Pancreas (tissue), 10 donors: ENCODE measurements at regions not wholly inside any gene's neighbourhood (a gene's known extent, or its start where the extent isn't known, plus 50 kb on each side); places are given as distances from the start of the nearest gene placed in this dataset.
A peak's percentile ranks its signal among the peaks of the same experiment; 100 is the strongest.

Experiments used
- ATAC-seq, 4 donors: fragments of 200-7000 bp; cut with Tn5 transposase; one replicate each; pipeline versions ENCODE4 v1.8.0 to v1.9.1; 2020; ENCODE audit warnings: mild to moderate bottlenecking in 4 of 4, moderate library complexity in 4 of 4
- DNase-seq, 6 donors: peaks; one replicate each; pipeline ENCODE4 v3.0.0-alpha.2; 2020
- FAIRE-seq: peaks from 2 replicates; lab custom pipeline; 2012; peaks lifted over from hg19 to GRCh38; lab: Jason Lieb, UNC
- H3K27ac ChIP-seq, 4 donors: fragments of 200-600 bp; sonication (generic); 1 replicate in 3 of 4; 2 replicates in 1 of 4; pipeline versions ENCODE4 v1.5.0 to v1.8.0; 2020
- H3K27me3 ChIP-seq, 4 donors: fragments of 200-600 bp; one replicate each; pipeline ENCODE4 v1.8.0; 2021
- H3K36me3 ChIP-seq, 3 donors: fragments of 200-600 bp; sonication (generic) in 1 of 3; one replicate each; pipeline versions ENCODE4 v1.5.0 to v1.8.0; 2020 to 2021
- H3K4me1 ChIP-seq, 3 donors: fragments of 200-600 bp; one replicate each; pipeline ENCODE4 v1.8.0; 2021
- H3K4me3 ChIP-seq, 4 donors: fragments of 200-600 bp; sonication (generic) in 2 of 4; one replicate each; pipeline versions ENCODE4 v1.5.0 to v1.8.0; 2020 to 2021
- H3K9me3 ChIP-seq, 4 donors: fragments of 200-600 bp; one replicate each; pipeline ENCODE4 v1.8.0; 2021
- WGBS, 2 donors: extraction: QIAGEN DNeasy Blood & Tissue Kit; methylation state at CpG; one replicate each; pipeline ENCODE4 v1.1.7; 2013; 5-methylcytosine and 5-hydroxymethylcytosine counted together
- intact Hi-C, 3 donors: fragments of 100-400 bp; cut with DNase I; formaldehyde crosslinking; loops; one replicate each; pipeline versions ENCODE4 v1.11.1 to v1.14.2; 2022
- TF ChIP-seq, protein P1 (sequence below), 4 donors: fragments of 200-600 bp; sonication (generic) in 3 of 4; IDR thresholded peaks; one replicate each; pipeline versions ENCODE4 v1.5.0 to v1.8.0; 2021; ENCODE audit warnings: antibody characterized with exemption in 4 of 4
- donor health status: healthy with polysubstance abuse.
- donor health status: DM: no; HTN: no; CAD: no; lungs with moderate emphysema.
- donor health status: DM: no; HTN: no; CAD: no.
- donor health status: control.
- donor health status: control.
- donor health status: Bipolar disorder and iron deficiency.
- donor health status: DM: yes; HTN: yes; CAD: no.
- donor health status: DM: no; HTN: no; CAD: no.
- donor health status: DM: no; HTN: no; CAD: no.
- donor health status: DM: yes; HTN: yes; CAD: no.

DNA sequence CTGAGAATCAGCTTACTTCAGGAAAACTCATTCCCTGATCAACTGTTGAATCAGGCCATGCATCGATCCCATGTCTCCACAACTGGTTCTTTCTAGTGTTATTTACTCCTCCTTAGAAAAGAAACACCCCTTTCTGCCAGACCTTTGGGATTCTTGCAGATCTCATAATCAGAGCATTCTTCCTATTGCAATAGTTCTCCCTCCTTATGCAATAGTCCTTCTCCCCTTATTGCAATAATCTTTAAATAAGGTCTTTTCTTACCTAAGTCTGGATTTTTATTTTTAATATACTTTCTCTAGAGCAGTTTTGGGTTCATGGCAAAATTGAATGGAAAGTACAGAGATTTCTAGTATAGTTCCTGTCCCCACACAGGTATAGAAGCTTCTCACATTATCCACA is 141.9 kb upstream of the SGO1 start:
- Histone ChIP-seq H3K27ac (no peak overlapping the region), H3K4me1 (no peaks in the 10 kb centered on the region), H3K4me3 (no peak overlapping the region), H3K27me3 (no peaks in the 10 kb centered on the region), H3K9me3 (no peaks in the 10 kb centered on the region), H3K36me3 (no peaks in the 10 kb centered on the region)
- intact Hi-C loops = no loop called here
- FAIRE-seq (no peak), DNase-seq (no peak), ATAC-seq (no peak)
- 89 to 93% methylated on average over 1 of the region's 1 CpG for WGBS, 2 donors
- TF ChIP-seq, protein P1, sequence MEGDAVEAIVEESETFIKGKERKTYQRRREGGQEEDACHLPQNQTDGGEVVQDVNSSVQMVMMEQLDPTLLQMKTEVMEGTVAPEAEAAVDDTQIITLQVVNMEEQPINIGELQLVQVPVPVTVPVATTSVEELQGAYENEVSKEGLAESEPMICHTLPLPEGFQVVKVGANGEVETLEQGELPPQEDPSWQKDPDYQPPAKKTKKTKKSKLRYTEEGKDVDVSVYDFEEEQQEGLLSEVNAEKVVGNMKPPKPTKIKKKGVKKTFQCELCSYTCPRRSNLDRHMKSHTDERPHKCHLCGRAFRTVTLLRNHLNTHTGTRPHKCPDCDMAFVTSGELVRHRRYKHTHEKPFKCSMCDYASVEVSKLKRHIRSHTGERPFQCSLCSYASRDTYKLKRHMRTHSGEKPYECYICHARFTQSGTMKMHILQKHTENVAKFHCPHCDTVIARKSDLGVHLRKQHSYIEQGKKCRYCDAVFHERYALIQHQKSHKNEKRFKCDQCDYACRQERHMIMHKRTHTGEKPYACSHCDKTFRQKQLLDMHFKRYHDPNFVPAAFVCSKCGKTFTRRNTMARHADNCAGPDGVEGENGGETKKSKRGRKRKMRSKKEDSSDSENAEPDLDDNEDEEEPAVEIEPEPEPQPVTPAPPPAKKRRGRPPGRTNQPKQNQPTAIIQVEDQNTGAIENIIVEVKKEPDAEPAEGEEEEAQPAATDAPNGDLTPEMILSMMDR (IDR thresholded peaks at IDR 0.05) = no peak

DNA sequence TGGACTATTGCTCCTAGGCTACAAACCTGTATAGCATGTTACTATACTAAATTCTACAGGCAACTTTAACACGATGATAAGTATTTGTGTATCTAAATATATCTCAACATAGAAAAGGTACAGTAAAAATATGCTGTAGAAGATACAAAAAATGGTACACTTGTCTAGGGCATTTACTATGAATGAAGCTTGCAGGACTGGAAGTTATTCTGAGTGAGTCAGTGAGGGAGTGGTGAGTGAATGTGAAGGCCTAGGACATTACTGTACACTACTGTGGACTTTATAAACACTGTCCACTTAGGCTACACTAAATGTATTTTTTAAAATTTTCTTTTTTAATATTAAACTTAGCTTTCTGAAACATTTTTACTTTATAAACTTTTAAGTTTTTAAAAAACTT is 140.5 kb upstream of the SGO1 start:
- Histone ChIP-seq H3K4me1 (no peaks in the 10 kb centered on the region), H3K27ac (no peak overlapping the region), H3K27me3 (no peaks in the 10 kb centered on the region), H3K4me3 (no peak overlapping the region), H3K36me3 (no peaks in the 10 kb centered on the region), H3K9me3 (no peaks in the 10 kb centered on the region)
- DNase-seq = no peak
- 89 to 93% methylated on average over 1 of the region's 1 CpG for WGBS, 2 donors
- ATAC-seq = no peak
- intact Hi-C loops = no loop called here
- FAIRE-seq = no peak
- TF ChIP-seq, protein P1 (IDR thresholded peaks at IDR 0.05) = no peak

DNA sequence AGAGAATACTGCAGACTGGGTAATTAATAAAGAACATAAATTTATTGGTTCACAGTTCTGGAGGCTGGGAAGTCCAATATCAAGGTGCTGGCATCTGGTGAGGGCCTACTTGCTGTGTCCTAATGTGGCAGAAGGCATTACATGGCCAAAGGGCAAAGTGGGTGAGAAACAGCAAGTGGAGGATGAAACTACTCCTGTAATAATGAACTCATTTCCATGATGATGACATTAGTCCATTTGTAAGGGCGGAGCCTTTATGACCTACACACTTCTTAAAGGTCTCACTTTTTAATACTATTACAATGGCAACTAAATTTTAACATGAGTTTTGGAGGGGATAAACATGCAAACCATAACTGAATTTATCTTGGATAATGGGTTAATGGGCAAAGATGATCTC is 139.6 kb upstream of the SGO1 start:
- TF ChIP-seq, protein P1 (IDR thresholded peaks at IDR 0.05) = no peak
- Histone ChIP-seq H3K9me3 (no peaks in the 10 kb centered on the region), H3K27me3 (no peaks in the 10 kb centered on the region), H3K27ac (no peak overlapping the region), H3K4me1 (peaks cover 0 to 6% (median 3%) of the 10 kb centered on the region in 3 donors), H3K4me3 (no peak overlapping the region), H3K36me3 (no peaks in the 10 kb centered on the region)
- DNase-seq = no peak
- FAIRE-seq = no peak
- no peak for ATAC-seq
- 95 to 100% methylated on average over 1 of the region's 1 CpG for WGBS, 2 donors
- intact Hi-C loops = no loop called here

DNA sequence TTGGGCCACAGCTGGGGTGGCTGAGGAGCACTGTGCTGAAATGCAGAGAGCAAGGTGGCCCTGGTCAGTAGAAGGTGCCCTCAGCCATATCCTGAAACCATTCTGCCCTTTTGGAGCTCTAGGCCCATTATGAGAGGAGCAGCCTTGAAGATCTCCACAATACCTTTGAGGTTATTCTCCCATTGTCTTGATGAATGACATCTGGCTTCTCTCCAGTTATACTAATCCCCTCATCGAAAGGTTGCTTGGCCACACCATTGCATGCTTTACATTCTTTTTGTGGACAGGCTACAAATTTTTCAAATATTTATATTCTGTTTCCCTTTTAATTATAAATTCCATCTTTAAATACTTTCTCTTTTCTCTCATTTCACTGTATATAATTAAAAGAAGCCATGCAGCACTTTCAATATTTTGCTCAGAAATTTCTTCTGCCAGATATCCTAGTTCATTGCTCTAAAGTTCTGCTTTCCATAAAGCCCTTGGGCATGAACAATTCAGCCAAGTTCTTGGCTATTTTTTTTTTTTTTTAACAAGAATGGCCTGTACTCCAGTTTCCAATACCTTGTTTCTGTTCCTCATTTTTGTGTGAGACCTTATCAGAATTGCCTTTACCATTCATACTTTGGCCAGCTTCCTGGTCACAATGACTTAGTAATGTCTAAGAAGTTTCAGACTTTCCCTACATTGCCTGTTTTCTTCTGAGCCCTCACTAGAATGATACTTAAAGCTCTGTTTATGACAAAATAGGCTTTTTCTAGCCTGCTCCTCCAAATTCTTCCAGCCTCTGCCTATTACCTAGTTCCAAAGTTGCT is 138.9 kb upstream of the SGO1 start:
- no peaks in the 10 kb centered on the region for H3K27me3 ChIP-seq
- intact Hi-C loops = no loop called here
- DNase-seq = no peak
- no peak overlapping the region for H3K27ac ChIP-seq
- peaks cover 0 to 7% (median 6%) of the 10 kb centered on the region in 3 donors for H3K4me1 ChIP-seq
- no peak overlapping the region for H3K4me3 ChIP-seq
- H3K36me3 ChIP-seq = no peaks in the 10 kb centered on the region
- TF ChIP-seq, protein P1 (IDR thresholded peaks at IDR 0.05) = no peak
- FAIRE-seq = no peak
- ATAC-seq = peak in 2 of 4 donors; percentile 34 to 65
- H3K9me3 ChIP-seq = no peaks in the 10 kb centered on the region
- WGBS, 2 donors = 69 to 74% methylated on average over 1 of the region's 1 CpG

DNA sequence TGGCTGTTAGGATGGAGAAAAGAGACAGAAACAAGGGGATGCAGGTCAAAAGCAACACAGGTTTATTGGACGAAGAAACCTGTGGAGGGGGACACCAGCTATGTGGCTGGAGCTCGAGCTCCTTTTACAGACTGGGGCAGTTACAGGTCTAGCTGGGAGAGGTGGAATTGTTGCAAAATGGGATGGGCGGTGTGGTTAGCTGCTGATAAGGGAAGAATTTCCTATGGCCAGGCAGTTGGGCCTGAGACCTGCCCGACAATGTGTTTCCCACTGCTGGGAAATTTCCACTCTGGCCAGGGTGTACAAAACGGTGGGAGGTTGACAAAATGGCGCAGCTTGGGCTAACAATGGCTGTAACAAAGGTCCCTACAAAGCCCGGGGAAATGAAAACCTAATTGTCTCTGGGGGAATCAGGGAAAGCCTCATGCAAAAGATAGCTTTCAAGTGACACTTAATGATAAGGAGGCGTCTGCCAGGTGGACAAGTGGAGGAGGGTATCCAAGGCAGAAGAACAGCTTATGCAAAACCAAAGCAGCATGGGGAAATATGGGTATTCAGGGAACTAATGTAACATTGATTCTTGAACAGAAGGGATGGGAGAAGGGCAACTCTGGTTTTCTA is 137.4 kb upstream of the SGO1 start:
- Histone ChIP-seq H3K4me1 (peaks cover 0 to 7% (median 6%) of the 10 kb centered on the region in 3 donors), H3K27ac (no peak overlapping the region), H3K9me3 (no peaks in the 10 kb centered on the region), H3K36me3 (no peaks in the 10 kb centered on the region), H3K27me3 (no peaks in the 10 kb centered on the region), H3K4me3 (no peak overlapping the region)
- ATAC-seq (no peak), FAIRE-seq (no peak), DNase-seq (no peak)
- 87 to 89% methylated on average over 8 of the region's 8 CpGs for WGBS, 2 donors
- TF ChIP-seq, protein P1 (IDR thresholded peaks at IDR 0.05) = no peak
- intact Hi-C loops = no loop called here
